ENCODE measurements at regions not wholly inside any gene's neighbourhood (a gene's known extent, or its start where the extent isn't known, plus 50 kb on each side); places are given as distances from the start of the nearest gene placed in this dataset.
"Not testable (repeated sequence)": the region's sequence is repeated elsewhere in the genome, so short reads cannot be mapped to it uniquely, and the experiment has no call there.

DNA sequence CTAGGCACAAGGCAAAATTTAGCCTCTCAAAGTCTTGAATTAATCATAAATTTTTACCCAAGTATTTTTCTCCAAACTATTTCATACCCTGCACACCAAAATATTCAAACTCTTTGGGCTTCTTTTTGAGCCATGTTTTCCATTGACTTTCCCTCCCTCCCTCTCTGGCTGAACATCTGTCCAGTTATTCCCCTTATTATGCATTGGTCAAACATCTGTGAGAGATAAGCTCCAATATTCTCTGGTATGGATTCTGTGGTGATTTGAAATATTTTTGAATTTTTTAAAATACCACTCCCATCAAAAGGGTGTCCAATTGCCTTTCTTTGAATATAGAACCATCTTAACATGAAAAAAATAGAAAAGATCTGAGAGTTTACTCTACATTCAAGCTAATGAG is 244.2 kb downstream of the RFPL4B start:
- DNase-seq = no peak

DNA sequence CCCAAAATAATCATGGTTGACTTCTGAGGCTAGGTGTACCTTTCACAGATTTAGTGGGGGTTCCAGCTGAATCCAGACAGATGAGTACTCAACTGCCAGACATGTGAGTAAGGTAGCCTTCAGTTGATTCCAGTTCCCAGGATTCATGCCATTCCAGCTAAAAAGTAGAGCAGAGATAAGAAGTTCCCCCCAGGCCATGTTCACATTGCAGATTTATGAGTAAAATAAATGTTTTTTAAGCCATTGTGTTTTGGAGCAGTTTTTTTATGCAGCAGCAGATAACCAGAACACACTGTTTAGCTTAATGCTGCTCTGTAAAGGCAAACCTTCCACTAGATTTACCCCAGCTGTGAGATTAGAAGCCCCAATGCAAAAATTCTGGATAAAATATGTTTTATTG is 245.0 kb downstream of the RFPL4B start:
- DNase-seq = no peak

DNA sequence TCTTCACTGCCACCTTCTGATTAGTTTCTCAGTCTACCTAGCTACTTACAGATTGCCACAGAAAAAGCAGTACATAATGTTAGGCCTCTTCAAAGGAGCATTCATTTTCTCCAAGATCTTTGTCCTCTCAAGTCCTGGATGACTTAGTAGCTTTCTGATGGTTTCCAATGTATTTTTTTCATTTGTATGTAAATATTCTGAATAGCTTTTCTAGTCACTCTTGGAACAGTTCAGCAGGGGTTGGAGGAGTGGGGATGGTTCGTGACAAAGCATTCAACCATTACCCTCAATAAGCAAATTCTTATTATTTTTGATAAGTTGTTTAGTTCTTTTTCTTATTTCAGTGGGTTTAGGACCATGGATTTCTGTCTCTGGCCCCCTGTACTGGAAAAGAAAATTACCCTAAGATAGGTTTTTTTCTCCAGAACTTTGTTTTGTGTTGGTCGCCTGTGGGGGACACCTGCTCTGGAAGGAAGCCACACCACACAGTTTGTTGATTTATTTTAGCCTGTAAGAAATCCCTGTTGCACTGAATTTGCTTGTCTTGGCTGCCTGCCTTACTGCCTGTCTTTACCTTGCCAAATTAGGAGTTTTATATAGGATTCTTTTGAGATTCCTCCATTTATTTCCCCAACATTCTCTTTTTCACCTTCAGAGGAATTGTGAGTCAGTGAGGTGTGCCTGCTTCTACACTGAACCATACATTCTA is 247.9 kb downstream of the RFPL4B start:
- no peak for DNase-seq

GRCh38 chr6:112595841-112596240 is 248.7 kb downstream of the RFPL4B start:
- no peak for DNase-seq

DNA sequence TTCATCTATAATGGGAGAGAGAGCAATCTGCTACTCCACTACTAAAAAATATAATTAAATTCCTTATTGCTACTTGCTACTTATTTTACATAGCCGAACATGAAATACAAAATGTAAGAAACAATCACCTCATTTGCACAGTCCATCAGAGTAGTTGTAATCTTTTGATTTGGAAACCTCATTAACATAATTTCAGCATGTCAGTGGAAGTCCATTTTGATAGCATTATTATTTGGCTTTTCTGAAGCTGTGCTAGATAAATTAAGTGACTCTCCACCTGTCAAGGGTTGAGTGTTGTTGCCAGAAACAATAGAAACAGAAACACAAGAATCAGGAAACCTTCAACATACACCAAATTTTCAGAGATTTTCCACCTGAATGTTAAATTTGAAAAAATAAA is 250.0 kb downstream of the RFPL4B start:
- DNase-seq = no peak

- DNase-seq = no peak
Measured at GRCh38 chr6:112600168-112600567, 253.0 kb downstream of the RFPL4B start.

GRCh38 chr6:112603726-112604125 is 256.6 kb downstream of the RFPL4B start:
- no peak for DNase-seq

DNA sequence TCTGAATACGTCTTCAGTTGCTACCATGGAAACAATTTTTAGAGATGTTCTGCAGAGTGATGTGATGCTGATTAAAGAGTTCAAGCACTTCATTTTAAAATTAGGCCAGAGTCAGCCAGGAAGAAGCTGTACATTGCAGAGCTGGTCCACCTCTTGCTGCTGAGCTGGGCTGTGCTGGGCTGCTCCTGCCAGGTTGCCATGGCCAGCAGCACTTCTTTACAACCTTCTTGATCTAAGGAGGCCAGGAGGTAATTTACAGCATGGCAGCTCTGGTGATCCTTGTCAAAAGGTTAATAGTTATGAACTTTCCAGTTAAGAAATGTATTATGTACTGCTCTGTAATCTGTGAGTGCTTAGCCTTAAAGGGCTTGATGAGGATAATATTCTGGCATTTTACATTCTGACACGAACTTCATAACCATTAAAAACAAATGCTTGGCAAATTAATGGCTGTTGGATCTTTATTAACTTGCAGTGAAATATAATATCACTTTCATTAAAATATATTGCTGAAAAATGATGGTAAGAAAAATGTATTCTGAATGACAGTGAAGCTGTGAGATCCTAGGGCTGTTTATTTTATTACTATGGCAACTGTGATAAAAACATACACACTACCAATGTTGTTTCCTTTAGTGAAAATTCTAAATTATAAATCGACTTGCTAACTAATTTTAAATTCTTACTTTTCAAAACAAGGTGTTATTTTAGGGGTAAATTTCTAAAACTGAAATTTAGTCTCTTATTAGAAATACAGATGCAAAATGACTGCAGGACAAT is 259.7 kb downstream of the RFPL4B start:
- DNase-seq = no peak

DNA sequence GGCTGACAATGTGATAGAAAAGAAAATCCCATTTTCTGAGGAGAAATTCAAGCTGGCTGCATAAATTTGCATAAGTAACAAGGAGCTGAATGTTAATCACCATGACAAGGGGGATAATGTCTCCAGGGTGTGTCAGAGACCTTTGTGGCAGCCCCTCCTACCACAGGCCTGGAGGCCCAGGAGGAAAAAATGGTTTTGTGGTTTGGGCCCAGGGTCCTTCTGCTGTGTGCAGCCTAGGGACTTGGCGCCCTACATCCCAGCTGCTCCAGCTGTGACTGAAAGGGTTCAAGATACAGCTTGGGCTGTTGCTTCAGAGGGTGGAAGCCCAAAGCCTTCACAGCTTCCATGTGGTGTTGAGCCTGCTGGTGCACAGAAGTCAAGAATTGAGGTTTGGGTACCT is 261.8 kb downstream of the RFPL4B start:
- not testable (repeated sequence) for DNase-seq

GRCh38 chr6:112613410-112613809 is 266.3 kb downstream of the RFPL4B start:
- no peak for DNase-seq

DNA sequence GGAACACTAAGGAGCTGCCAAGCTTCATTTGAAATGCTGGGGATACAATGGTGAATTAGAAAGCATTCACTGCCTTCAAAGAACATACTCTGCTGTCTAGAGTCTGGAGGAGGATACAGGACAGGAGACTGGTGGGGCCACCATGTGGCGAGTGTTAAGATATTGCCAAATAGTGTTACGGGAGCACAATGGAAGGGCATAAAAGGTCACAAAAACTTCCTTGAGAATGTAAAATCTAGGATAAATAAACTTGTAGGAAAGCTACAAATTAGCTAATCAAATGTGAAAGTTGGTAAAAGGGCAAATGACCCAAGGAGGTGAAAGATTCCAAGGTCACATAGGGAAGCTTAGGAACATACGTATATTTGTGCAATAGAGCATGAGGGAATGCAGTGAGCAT is 271.7 kb downstream of the RFPL4B start:
- no peak for DNase-seq

GRCh38 chr6:112620812-112621569 is 273.9 kb downstream of the RFPL4B start:
- DNase-seq = no peak

DNA sequence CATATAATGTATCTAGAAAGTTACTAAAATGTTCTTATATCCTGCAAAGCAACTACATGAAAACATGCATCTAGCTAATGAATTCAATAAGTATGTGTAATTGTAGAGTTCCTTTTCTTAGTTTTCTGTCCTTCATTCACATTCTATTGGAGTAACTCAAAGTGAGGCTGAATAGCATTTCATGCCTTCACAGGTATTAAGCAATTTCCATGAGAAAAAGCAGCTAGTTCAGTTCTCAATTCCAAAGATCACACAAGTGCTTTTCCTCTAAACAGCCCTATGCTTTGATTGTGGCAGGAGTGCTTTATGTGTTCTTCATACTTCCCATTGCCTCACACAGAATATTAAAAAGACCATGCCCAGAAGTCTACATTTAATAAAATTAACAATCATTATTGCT is 274.9 kb downstream of the RFPL4B start:
- DNase-seq = no peak

- peak; percentile 7 for DNase-seq
Measured at GRCh38 chr6:112626468-112627082, 279.4 kb downstream of the RFPL4B start.

DNA sequence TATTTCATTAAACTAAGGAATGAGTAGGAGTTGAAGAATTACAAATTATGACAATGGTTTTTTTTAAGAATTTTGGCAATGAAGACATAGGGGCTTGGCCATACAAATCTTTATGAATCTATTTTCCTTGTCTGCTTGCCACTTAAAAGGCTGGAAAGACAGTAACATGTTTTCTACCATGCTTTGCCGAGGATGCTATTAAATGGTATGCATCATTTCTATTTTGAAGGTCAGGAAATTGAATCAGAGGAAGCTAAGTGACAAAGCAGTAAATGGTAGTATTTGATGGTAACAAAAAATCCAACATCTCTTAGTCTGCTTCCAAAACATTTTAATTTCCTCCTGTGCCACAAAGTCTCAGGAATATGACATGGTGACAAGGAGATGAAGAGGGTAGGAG is 287.2 kb downstream of the RFPL4B start:
- DNase-seq = no peak

DNA sequence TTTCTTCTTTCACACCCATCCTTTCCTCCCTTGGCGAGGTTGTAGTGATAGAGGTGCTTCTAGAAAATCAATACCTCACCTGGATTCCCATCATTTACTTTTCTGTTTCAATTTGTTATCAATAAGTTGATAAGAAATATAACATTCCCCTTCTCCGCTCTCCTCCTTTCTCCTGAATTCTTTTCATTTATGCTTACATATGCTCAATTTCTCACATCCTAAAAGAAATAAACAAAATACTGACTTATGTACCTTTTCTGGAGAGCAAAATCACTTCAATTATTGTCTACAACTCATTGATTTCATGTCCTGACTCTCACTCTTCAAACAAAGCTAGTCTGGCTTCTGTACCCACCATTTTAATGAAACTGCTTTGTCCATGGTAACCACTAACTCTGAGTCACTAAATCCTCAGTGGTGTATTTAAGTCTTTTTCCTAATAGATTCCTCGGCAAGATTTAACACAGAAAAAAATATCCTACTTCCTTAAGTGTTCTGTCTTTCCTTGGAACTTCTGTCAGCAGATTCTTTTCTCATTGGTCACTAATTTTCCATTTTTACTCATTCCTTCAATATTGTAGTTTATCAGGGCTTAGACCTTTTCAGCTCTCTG is 289.6 kb downstream of the RFPL4B start:
- DNase-seq = no peak

- DNase-seq = no peak
Measured at GRCh38 chr6:112639391-112639831, 292.3 kb downstream of the RFPL4B start.

- DNase-seq = no peak
Measured at GRCh38 chr6:112640891-112641290, 293.8 kb downstream of the RFPL4B start.

DNA sequence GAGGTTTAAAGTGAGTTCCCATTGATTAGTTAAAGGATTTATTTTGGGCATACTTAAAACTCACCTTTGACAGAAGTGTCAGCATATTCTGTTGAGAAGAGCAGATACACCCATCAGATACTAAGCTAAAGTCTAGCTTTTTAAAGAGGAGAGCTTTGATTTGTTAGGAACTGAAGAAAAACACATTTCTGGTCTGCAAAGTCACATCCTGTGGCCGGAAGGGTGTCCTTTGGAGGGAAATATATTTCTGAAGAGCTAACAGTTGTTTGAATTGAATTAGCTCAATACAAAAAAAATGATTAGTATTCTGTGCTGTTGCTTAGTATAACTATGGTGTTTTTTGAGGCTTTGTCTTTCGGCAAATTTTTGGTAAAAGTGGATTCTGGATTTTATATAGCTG is 302.7 kb downstream of the RFPL4B start:
- DNase-seq = no peak

GRCh38 chr6:112651239-112651638 is 304.1 kb downstream of the RFPL4B start:
- no peak for DNase-seq

- no peak for DNase-seq
Measured at GRCh38 chr6:112659912-112660311, 312.8 kb downstream of the RFPL4B start.

DNA sequence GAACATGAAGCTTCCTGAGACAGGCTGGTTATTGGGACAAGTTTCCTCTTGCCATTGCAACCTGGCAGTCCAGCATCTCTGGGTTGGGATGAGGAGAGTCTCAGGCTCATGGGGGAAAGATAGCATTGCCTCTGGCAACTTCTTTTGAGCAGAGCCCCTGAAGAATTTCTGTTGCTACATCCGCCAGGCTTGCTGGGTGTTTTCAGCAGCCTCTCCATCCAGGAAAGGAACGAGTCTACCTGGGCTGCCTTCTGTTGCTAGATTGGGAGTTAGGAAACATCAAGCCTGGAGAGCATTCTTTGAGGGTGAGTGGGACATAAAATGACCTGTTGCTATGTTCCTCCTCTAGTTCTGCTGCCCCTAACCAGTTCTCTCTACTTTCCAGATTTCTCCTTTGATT is 313.5 kb downstream of the RFPL4B start:
- DNase-seq = no peak

- no peak for DNase-seq
Measured at GRCh38 chr6:112663698-112664097, 316.6 kb downstream of the RFPL4B start.
